LNCaP clone FGC (cell line): ENCODE measurements at regions not wholly inside any gene's neighbourhood (a gene's known extent, or its start where the extent isn't known, plus 50 kb on each side); places are given as distances from the start of the nearest gene placed in this dataset.

Experiments
- DNase-seq: peaks from one replicate; pipeline ENCODE4 v3.0.0-alpha.2; 2011; ENCODE audit warnings: low read depth
- H3K4me3 ChIP-seq: 2 replicates; pipeline ENCODE4 v1.5.1; 2011; ENCODE audit warnings: mild to moderate bottlenecking, low read depth, low read length, control low read depth
- CTCF ChIP-seq: IDR thresholded peaks from 2 replicates; pipeline ENCODE4 v1.5.1; 2012; ENCODE audit warnings: mild to moderate bottlenecking; ENCODE audit not compliant: control insufficient read depth, insufficient read depth; ENCODE audit errors: extremely low read depth

- H3K4me3 ChIP-seq = no peak overlapping the region
- TF ChIP-seq CTCF = no peak
- DNase-seq = no peak
These were observed 730.7 kb downstream of the SQOR start for GRCh38 chr15:46365572-46365971.

GRCh38 chr15:46366360-46367007 is 731.7 kb downstream of the SQOR start:
- H3K4me3 ChIP-seq = no peak overlapping the region
- DNase-seq = no peak
- no peak for TF ChIP-seq CTCF

GRCh38 chr15:46383978-46384377 is 749.1 kb downstream of the SQOR start:
- no peak for DNase-seq
- no peak for TF ChIP-seq CTCF
- no peak overlapping the region for H3K4me3 ChIP-seq

GRCh38 chr15:46386356-46386755 is 751.5 kb downstream of the SQOR start:
- no peak for TF ChIP-seq CTCF
- H3K4me3 ChIP-seq = no peak overlapping the region
- no peak for DNase-seq

- DNase-seq = no peak
- no peak for TF ChIP-seq CTCF
- H3K4me3 ChIP-seq = no peak overlapping the region
These were observed 754.9 kb downstream of the SQOR start for GRCh38 chr15:46389739-46390138.

GRCh38 chr15:46394463-46394862 is 759.6 kb downstream of the SQOR start:
- no peak overlapping the region for H3K4me3 ChIP-seq
- TF ChIP-seq CTCF = no peak
- DNase-seq = no peak

GRCh38 chr15:46408312-46408711 is 773.5 kb downstream of the SQOR start:
- H3K4me3 ChIP-seq = no peak overlapping the region
- no peak for DNase-seq
- TF ChIP-seq CTCF = no peak
